Mesendoderm (in vitro differentiated cells): ENCODE measurements at regions not wholly inside any gene's neighbourhood (a gene's known extent, or its start where the extent isn't known, plus 50 kb on each side); places are given as distances from the start of the nearest gene placed in this dataset.

Source experiments
- DNase-seq: peaks from one replicate; pipeline ENCODE4 v3.0.0; 2013
- H2AK5ac ChIP-seq: 2 replicates; pipeline ENCODE4 v1.6.1; 2013; ENCODE audit warnings: low read length, inconsistent platforms
- H2BK120ac ChIP-seq: 2 replicates; pipeline ENCODE4 v1.6.1; 2013; ENCODE audit warnings: low read depth, mild to moderate bottlenecking, low read length, moderate library complexity, mixed read lengths
- H2BK15ac ChIP-seq: replicated peaks from 2 replicates; pipeline ENCODE4 v1.6.1; 2013; ENCODE audit warnings: low read depth, mild to moderate bottlenecking, moderate library complexity
- H2BK5ac ChIP-seq: 2 replicates; pipeline ENCODE4 v1.6.1; 2013; ENCODE audit warnings: low read length, inconsistent platforms
- H3K18ac ChIP-seq: 2 replicates; pipeline ENCODE4 v1.6.1; 2013; ENCODE audit warnings: mild to moderate bottlenecking, low read length, mixed read lengths
- H3K23ac ChIP-seq: one replicate; pipeline ENCODE4 v1.6.1; 2013; ENCODE audit warnings: low read length
- H3K27ac ChIP-seq: 2 replicates; pipeline ENCODE4 v1.5.1; 2013; ENCODE audit warnings: low read depth, mild to moderate bottlenecking, inconsistent platforms, low read length, moderate library complexity
- H3K27me3 ChIP-seq: 2 replicates; pipeline ENCODE4 v1.6.1; 2013; ENCODE audit warnings: low read length, control low read depth, mild to moderate bottlenecking, inconsistent platforms; ENCODE audit not compliant: insufficient read depth, poor library complexity
- H3K36me3 ChIP-seq: 2 replicates; pipeline ENCODE4 v1.6.1; 2013; ENCODE audit warnings: low read length, inconsistent platforms; ENCODE audit not compliant: control insufficient read depth, insufficient read depth
- H3K4ac ChIP-seq: one replicate; pipeline ENCODE4 v1.6.1; 2013; ENCODE audit warnings: low read depth, mild to moderate bottlenecking, low read length, moderate library complexity
- H3K4me1 ChIP-seq: 2 replicates; pipeline ENCODE4 v1.6.1; 2013; ENCODE audit warnings: low read depth, low read length, inconsistent platforms; ENCODE audit not compliant: control insufficient read depth
- H3K4me2 ChIP-seq: 2 replicates; pipeline ENCODE4 v1.6.1; 2013; ENCODE audit warnings: low read length
- H3K4me3 ChIP-seq: 2 replicates; pipeline ENCODE4 v1.5.1; 2013; ENCODE audit warnings: mild to moderate bottlenecking, low read length
- H3K56ac ChIP-seq: one replicate; pipeline ENCODE4 v1.6.1; 2013; ENCODE audit warnings: low read length
- H3K79me1 ChIP-seq: 2 replicates; pipeline ENCODE4 v1.6.1; 2013; ENCODE audit warnings: low read length, inconsistent platforms
- H3K79me2 ChIP-seq: 2 replicates; pipeline ENCODE4 v1.6.1; 2013; ENCODE audit warnings: mild to moderate bottlenecking, low read length; ENCODE audit not compliant: control insufficient read depth, insufficient read depth
- H3K9ac ChIP-seq: 2 replicates; pipeline ENCODE4 v1.6.1; 2013; ENCODE audit warnings: low read length, inconsistent platforms
- H4K5ac ChIP-seq: one replicate; pipeline ENCODE4 v1.6.1; 2013; ENCODE audit warnings: low read length
- H4K8ac ChIP-seq: one replicate; pipeline ENCODE4 v1.6.1; 2013; ENCODE audit warnings: low read depth, mild to moderate bottlenecking, control low read depth, low read length, moderate library complexity
- WGBS: extraction: QIAGEN DNeasy Blood & Tissue Kit; methylation state at CpG from one replicate; pipeline ENCODE4 v1.1.7; 2013; ENCODE audit warnings: low lambda C conversion rate, missing lambda C conversion rate; ENCODE audit not compliant: insufficient coverage; ENCODE audit errors: extremely low coverage; 5-methylcytosine and 5-hydroxymethylcytosine counted together

- Histone ChIP-seq H3K4me1 (peaks cover 12% of the 10 kb centered on the region), H3K36me3 (no peaks in the 10 kb centered on the region), H3K56ac (peak overlapping the region; percentile 25), H3K79me2 (no peaks in the 10 kb centered on the region), H4K5ac (no peak overlapping the region), H3K79me1 (no peaks in the 10 kb centered on the region), H3K27ac (no peak overlapping the region), H3K4me2 (no peak overlapping the region), H2BK120ac (no peak overlapping the region), H2BK5ac (no peak overlapping the region), H3K9ac (no peak overlapping the region), H3K18ac (no peak overlapping the region), H4K8ac (no peak overlapping the region), H3K4ac (peak overlapping the region; percentile 24), H2AK5ac (no peak overlapping the region), H3K27me3 (no peaks in the 10 kb centered on the region), H3K23ac (no peak overlapping the region), H3K4me3 (no peak overlapping the region), H2BK15ac (no peak overlapping the region)
- WGBS = no CpG with 5 or more reads among the region's 3 CpGs
- peak; percentile 44 for DNase-seq
Observed at GRCh38 chr9:16193066-16193465, 640.2 kb downstream of the CCDC171 start.

- no peak overlapping the region for H2BK120ac ChIP-seq
- H3K79me2 ChIP-seq = no peaks in the 10 kb centered on the region
- H3K9ac ChIP-seq = no peak overlapping the region
- H2BK15ac ChIP-seq = no peak overlapping the region
- H3K4me1 ChIP-seq = peaks cover 12% of the 10 kb centered on the region
- H3K4ac ChIP-seq = no peak overlapping the region
- H2BK5ac ChIP-seq = no peak overlapping the region
- no peaks in the 10 kb centered on the region for H3K79me1 ChIP-seq
- H4K5ac ChIP-seq = no peak overlapping the region
- H3K4me2 ChIP-seq = no peak overlapping the region
- no CpG with 5 or more reads among the region's 1 CpG for WGBS
- H3K56ac ChIP-seq = no peak overlapping the region
- no peaks in the 10 kb centered on the region for H3K27me3 ChIP-seq
- no peak overlapping the region for H3K27ac ChIP-seq
- no peak overlapping the region for H2AK5ac ChIP-seq
- no peak overlapping the region for H3K18ac ChIP-seq
- H3K36me3 ChIP-seq = no peaks in the 10 kb centered on the region
- no peak overlapping the region for H4K8ac ChIP-seq
- H3K4me3 ChIP-seq = no peak overlapping the region
- no peak overlapping the region for H3K23ac ChIP-seq
- no peak for DNase-seq
Observed at GRCh38 chr9:16196206-16196605, 643.4 kb downstream of the CCDC171 start.

GRCh38 chr9:16197578-16198370, 644.9 kb downstream of the CCDC171 start:
- Histone ChIP-seq H3K36me3 (no peaks in the 10 kb centered on the region), H2BK120ac (no peak overlapping the region), H3K18ac (no peak overlapping the region), H3K23ac (no peak overlapping the region), H3K27ac (no peak overlapping the region), H3K4me1 (peaks cover 4% of the 10 kb centered on the region), H3K79me1 (no peaks in the 10 kb centered on the region), H4K8ac (no peak overlapping the region), H4K5ac (no peak overlapping the region), H3K79me2 (no peaks in the 10 kb centered on the region), H2BK15ac (no peak overlapping the region), H3K4ac (no peak overlapping the region), H2AK5ac (no peak overlapping the region), H2BK5ac (no peak overlapping the region), H3K56ac (no peak overlapping the region), H3K27me3 (no peaks in the 10 kb centered on the region), H3K4me3 (no peak overlapping the region), H3K9ac (no peak overlapping the region), H3K4me2 (no peak overlapping the region)
- DNase-seq = no peak
- WGBS = no CpG with 5 or more reads among the region's 20 CpGs

GRCh38 chr9:16198996-16199395, 646.2 kb downstream of the CCDC171 start:
- no peak for DNase-seq
- H3K79me2 ChIP-seq = no peaks in the 10 kb centered on the region
- H3K36me3 ChIP-seq = no peaks in the 10 kb centered on the region
- no peak overlapping the region for H3K9ac ChIP-seq
- no peak overlapping the region for H3K56ac ChIP-seq
- H2BK120ac ChIP-seq = no peak overlapping the region
- H2BK15ac ChIP-seq = no peak overlapping the region
- no peak overlapping the region for H3K4ac ChIP-seq
- no peak overlapping the region for H2AK5ac ChIP-seq
- H3K79me1 ChIP-seq = no peaks in the 10 kb centered on the region
- H3K4me3 ChIP-seq = no peak overlapping the region
- no peak overlapping the region for H3K23ac ChIP-seq
- no peak overlapping the region for H4K5ac ChIP-seq
- no peak overlapping the region for H3K27ac ChIP-seq
- no peaks in the 10 kb centered on the region for H3K27me3 ChIP-seq
- no peak overlapping the region for H3K18ac ChIP-seq
- H3K4me2 ChIP-seq = no peak overlapping the region
- no peak overlapping the region for H4K8ac ChIP-seq
- no peak overlapping the region for H2BK5ac ChIP-seq
- no peaks in the 10 kb centered on the region for H3K4me1 ChIP-seq
- WGBS = no CpG with 5 or more reads among the region's 6 CpGs

- no peak for DNase-seq
- Histone ChIP-seq H3K9ac (no peak overlapping the region), H4K5ac (no peak overlapping the region)
Observed at GRCh38 chr9:16202221-16202620, 649.4 kb downstream of the CCDC171 start.

More at GRCh38 chr9:16202221-16202620, 649.4 kb downstream of the CCDC171 start:
- Histone ChIP-seq H3K56ac (no peak overlapping the region), H3K23ac (no peak overlapping the region), H3K79me1 (no peaks in the 10 kb centered on the region), H2BK120ac (no peak overlapping the region), H2BK15ac (no peak overlapping the region), H3K4me1 (no peaks in the 10 kb centered on the region), H3K4me3 (no peak overlapping the region), H2BK5ac (no peak overlapping the region), H2AK5ac (no peak overlapping the region), H3K4me2 (no peak overlapping the region), H3K27me3 (no peaks in the 10 kb centered on the region), H3K27ac (no peak overlapping the region), H3K79me2 (no peaks in the 10 kb centered on the region), H3K4ac (no peak overlapping the region), H3K18ac (no peak overlapping the region), H3K36me3 (no peaks in the 10 kb centered on the region), H4K8ac (no peak overlapping the region)
- WGBS = no CpG with 5 or more reads among the region's 1 CpG
